GM12878 (cell line): ENCODE measurements at regions not wholly inside any gene's neighbourhood (a gene's known extent, or its start where the extent isn't known, plus 50 kb on each side); places are given as distances from the start of the nearest gene placed in this dataset.

Experiments
- ATAC-seq: fragments of 200-7000 bp; cut with Tn5 transposase; 3 replicates; pipeline ENCODE4 v1.9.1; 2020; ENCODE audit warnings: mild to moderate bottlenecking, moderate library complexity
- BruUV-seq: library from RNA; stranded (reverse); fragments of 400-500 nt; replicated peaks from 2 replicates; lab custom pipeline; 2021; lab: Mats Ljungman, UMichigan
- CTCF ChIA-PET: fragments of 300-600 bp; sonication (Branson Sonifier 250); formaldehyde crosslinking; extraction: SDS; loops from one replicate; lab custom pipeline; 2021; ENCODE audit warnings: inconsistent platforms; lab: Yijun Ruan, JAX
- POLR2A ChIA-PET: fragments of 350-600 bp; formaldehyde crosslinking; extraction: SDS; loops from one replicate; lab custom pipeline; 2021; ENCODE audit warnings: inconsistent platforms; lab: Charles Lee
- RAD21 ChIA-PET: fragments of 300-600 bp; sonication (Branson Sonifier 250); formaldehyde crosslinking; loops from one replicate; lab custom pipeline; 2023; ENCODE audit warnings: antibody characterized with exemption; ENCODE audit not compliant: unreplicated experiment; lab: Charles Lee
- SMC1A ChIA-PET: fragments of 300-600 bp; sonication (Branson Sonifier 250); formaldehyde crosslinking; loops from one replicate; lab custom pipeline; 2023; ENCODE audit not compliant: unreplicated experiment, uncharacterized antibody; lab: Charles Lee
- DNase-seq: peaks from one replicate; pipeline ENCODE4 v3.0.0-alpha.2; 2011; ENCODE audit warnings: low read depth, low spot score
- FAIRE-seq: peaks from 3 replicates; lab custom pipeline; 2011; peaks lifted over from hg19 to GRCh38; lab: Jason Lieb, UNC
- H2AFZ ChIP-seq: 2 replicates; pipeline ENCODE4 v1.6.0; 2011; ENCODE audit warnings: low read depth, low read length, control low read depth; ENCODE audit not compliant: control insufficient read depth
- H3K27ac ChIP-seq: 2 replicates; pipeline ENCODE4 v1.5.1; 2011; ENCODE audit warnings: control low read depth; ENCODE audit not compliant: control insufficient read depth, insufficient read depth
- H3K27me3 ChIP-seq, 2 experiments: replicated peaks in 1 of 2; 2 replicates each; pipeline versions ENCODE4 v1.6.0 to v1.6.1; 2011; ENCODE audit warnings: low read length in 1 of 2; ENCODE audit not compliant: control insufficient read depth in 2 of 2, insufficient read depth in 2 of 2
- H3K36me3 ChIP-seq, 2 experiments: 2 replicates each; pipeline ENCODE4 v1.5.1; 2011; ENCODE audit warnings: low read length in 1 of 2; ENCODE audit not compliant: control insufficient read depth in 2 of 2, insufficient read depth in 2 of 2
- H3K4me1 ChIP-seq: 2 replicates; pipeline ENCODE4 v1.6.1; 2011; ENCODE audit warnings: mild to moderate bottlenecking, low read length, moderate library complexity, mixed read lengths; ENCODE audit not compliant: control insufficient read depth, insufficient read depth
- H3K4me2 ChIP-seq: 2 replicates; pipeline ENCODE4 v1.6.0; 2011; ENCODE audit warnings: control low read depth; ENCODE audit not compliant: control insufficient read depth, insufficient read depth
- H3K4me3 ChIP-seq: fragments of 200-600 bp; sonication (generic); 2 replicates; pipeline ENCODE4 v1.5.1; 2016
- H3K79me2 ChIP-seq: 2 replicates; pipeline ENCODE4 v1.6.0; 2011; ENCODE audit warnings: low read length; ENCODE audit not compliant: control insufficient read depth, insufficient read depth
- H3K9ac ChIP-seq: 2 replicates; pipeline ENCODE4 v1.8.0; 2011; ENCODE audit warnings: low read length, control low read depth, mixed read lengths; ENCODE audit not compliant: control insufficient read depth, insufficient read depth
- H3K9me3 ChIP-seq: replicated peaks from 3 replicates; pipeline ENCODE4 v1.5.1; 2011; ENCODE audit warnings: mild to moderate bottlenecking, low read length; ENCODE audit not compliant: control insufficient read depth, insufficient read depth
- H4K20me1 ChIP-seq: 2 replicates; pipeline ENCODE4 v1.6.0; 2011; ENCODE audit not compliant: control insufficient read depth, insufficient read depth
- ATF7 ChIP-seq: fragments of 450-650 bp; IDR thresholded peaks from 2 replicates; pipeline ENCODE4 v1.6.1; 2016; ENCODE audit warnings: low read depth, mild to moderate bottlenecking
- BACH1 ChIP-seq: fragments of 450-650 bp; IDR thresholded peaks from 2 replicates; pipeline ENCODE4 v1.6.1; 2017; ENCODE audit warnings: mild to moderate bottlenecking, borderline replicate concordance
- EGR1 ChIP-seq, 2 experiments: IDR thresholded peaks; 1 replicate in 1 of 2; 2 replicates in 1 of 2; pipeline ENCODE4 v1.6.1; 2011 to 2012; ENCODE audit warnings: low read depth in 2 of 2, low read length in 2 of 2, borderline replicate concordance in 1 of 2, mild to moderate bottlenecking in 1 of 2, moderate library complexity in 1 of 2
- HCFC1 ChIP-seq: fragments of 150-350 bp; IDR thresholded peaks from 2 replicates; pipeline ENCODE4 v1.6.1; 2014; ENCODE audit warnings: low read length
- POLR2A ChIP-seq: IDR thresholded peaks from 2 replicates; pipeline ENCODE4 v1.6.1; 2011; ENCODE audit warnings: low read depth, mild to moderate bottlenecking, low read length
- SMAD5 ChIP-seq: IDR thresholded peaks from 2 replicates; pipeline ENCODE4 v1.6.1; 2016; ENCODE audit warnings: antibody characterized with exemption, low read depth
- YY1 ChIP-seq: IDR thresholded peaks from 2 replicates; pipeline ENCODE4 v1.6.1; 2011; ENCODE audit warnings: low read depth, mild to moderate bottlenecking, low read length
- WGBS: methylation state at CpG from one replicate; pipeline ENCODE4 v1.1.6; 2016; ENCODE audit warnings: low lambda C conversion rate; ENCODE audit not compliant: insufficient replicate concordance, insufficient coverage; ENCODE audit errors: missing lambda C conversion rate; 5-methylcytosine and 5-hydroxymethylcytosine counted together
- in situ Hi-C: fragments of 300-500 bp; cut with MboI; formaldehyde crosslinking; loops from 9 replicates; pipeline ENCODE4 v1.14.3; 2018; ENCODE audit warnings: mixed read lengths
- intact Hi-C: fragments of 100-400 bp; cut with micrococcal nuclease; formaldehyde crosslinking; loops from one replicate; pipeline ENCODE4 v1.14.2; 2022; ENCODE audit not compliant: unreplicated experiment
- TF ChIP-seq, protein P1 (sequence below): fragments of 450-650 bp; IDR thresholded peaks from 2 replicates; pipeline ENCODE4 v1.6.1; 2017; ENCODE audit warnings: low read depth, mild to moderate bottlenecking, moderate library complexity
- TF ChIP-seq, protein P2 (sequence below): fragments of 450-650 bp; IDR thresholded peaks from 2 replicates; pipeline ENCODE4 v1.6.1; 2017; ENCODE audit warnings: mild to moderate bottlenecking, moderate library complexity
- TF ChIP-seq, protein P3 (sequence below): IDR thresholded peaks from 2 replicates; pipeline ENCODE4 v1.6.1; 2011; ENCODE audit warnings: low read depth, mild to moderate bottlenecking, low read length, moderate library complexity, borderline replicate concordance; ENCODE audit errors: extremely low read depth

DNA sequence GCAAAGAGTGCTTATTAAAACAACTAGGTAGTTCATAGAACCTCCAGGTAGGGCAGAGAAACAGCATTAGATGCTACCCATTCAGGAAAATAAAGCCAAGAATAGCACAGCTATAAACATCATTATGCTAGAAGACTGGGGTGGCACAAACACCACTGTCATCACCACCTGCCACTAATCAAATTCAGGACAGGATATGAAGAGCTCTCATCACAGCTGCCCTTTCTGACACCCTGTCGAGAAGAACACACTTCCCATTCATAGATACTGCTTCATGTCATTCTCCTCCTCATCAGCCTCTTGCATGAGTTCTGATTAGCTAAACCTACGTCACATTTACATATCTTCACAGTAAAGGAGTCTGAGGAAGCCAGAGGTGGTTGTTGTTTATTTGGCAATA lies 692.3 kb upstream of the HS3ST1 start:
- POLR2A ChIA-PET, result no interaction called here
- no peak for FAIRE-seq
- no peak for TF ChIP-seq YY1
- TF ChIP-seq, protein P1, sequence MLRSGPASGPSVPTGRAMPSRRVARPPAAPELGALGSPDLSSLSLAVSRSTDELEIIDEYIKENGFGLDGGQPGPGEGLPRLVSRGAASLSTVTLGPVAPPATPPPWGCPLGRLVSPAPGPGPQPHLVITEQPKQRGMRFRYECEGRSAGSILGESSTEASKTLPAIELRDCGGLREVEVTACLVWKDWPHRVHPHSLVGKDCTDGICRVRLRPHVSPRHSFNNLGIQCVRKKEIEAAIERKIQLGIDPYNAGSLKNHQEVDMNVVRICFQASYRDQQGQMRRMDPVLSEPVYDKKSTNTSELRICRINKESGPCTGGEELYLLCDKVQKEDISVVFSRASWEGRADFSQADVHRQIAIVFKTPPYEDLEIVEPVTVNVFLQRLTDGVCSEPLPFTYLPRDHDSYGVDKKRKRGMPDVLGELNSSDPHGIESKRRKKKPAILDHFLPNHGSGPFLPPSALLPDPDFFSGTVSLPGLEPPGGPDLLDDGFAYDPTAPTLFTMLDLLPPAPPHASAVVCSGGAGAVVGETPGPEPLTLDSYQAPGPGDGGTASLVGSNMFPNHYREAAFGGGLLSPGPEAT, result no peak
- no peak for TF ChIP-seq HCFC1
- TF ChIP-seq POLR2A, result no peak
- TF ChIP-seq, protein P2, sequence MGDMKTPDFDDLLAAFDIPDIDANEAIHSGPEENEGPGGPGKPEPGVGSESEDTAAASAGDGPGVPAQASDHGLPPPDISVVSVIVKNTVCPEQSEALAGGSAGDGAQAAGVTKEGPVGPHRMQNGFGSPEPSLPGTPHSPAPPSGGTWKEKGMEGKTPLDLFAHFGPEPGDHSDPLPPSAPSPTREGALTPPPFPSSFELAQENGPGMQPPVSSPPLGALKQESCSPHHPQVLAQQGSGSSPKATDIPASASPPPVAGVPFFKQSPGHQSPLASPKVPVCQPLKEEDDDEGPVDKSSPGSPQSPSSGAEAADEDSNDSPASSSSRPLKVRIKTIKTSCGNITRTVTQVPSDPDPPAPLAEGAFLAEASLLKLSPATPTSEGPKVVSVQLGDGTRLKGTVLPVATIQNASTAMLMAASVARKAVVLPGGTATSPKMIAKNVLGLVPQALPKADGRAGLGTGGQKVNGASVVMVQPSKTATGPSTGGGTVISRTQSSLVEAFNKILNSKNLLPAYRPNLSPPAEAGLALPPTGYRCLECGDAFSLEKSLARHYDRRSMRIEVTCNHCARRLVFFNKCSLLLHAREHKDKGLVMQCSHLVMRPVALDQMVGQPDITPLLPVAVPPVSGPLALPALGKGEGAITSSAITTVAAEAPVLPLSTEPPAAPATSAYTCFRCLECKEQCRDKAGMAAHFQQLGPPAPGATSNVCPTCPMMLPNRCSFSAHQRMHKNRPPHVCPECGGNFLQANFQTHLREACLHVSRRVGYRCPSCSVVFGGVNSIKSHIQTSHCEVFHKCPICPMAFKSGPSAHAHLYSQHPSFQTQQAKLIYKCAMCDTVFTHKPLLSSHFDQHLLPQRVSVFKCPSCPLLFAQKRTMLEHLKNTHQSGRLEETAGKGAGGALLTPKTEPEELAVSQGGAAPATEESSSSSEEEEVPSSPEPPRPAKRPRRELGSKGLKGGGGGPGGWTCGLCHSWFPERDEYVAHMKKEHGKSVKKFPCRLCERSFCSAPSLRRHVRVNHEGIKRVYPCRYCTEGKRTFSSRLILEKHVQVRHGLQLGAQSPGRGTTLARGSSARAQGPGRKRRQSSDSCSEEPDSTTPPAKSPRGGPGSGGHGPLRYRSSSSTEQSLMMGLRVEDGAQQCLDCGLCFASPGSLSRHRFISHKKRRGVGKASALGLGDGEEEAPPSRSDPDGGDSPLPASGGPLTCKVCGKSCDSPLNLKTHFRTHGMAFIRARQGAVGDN, result no peak
- TF ChIP-seq, protein P3, sequence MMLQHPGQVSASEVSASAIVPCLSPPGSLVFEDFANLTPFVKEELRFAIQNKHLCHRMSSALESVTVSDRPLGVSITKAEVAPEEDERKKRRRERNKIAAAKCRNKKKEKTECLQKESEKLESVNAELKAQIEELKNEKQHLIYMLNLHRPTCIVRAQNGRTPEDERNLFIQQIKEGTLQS, result no peak
- no peak for TF ChIP-seq SMAD5
- TF ChIP-seq ATF7, result no peak
- TF ChIP-seq BACH1, result no peak
- no peak for TF ChIP-seq EGR1 (IDR thresholded peaks at IDR 0.05; ENCODE audit: borderline replicate concordance in 1 of 2, low read depth in 2 of 2, low read length in 2 of 2)

More for the DNA sequence above, 692.3 kb upstream of the HS3ST1 start:
- DNase-seq (no peak), ATAC-seq (no peak)
- no peak overlapping the region for H3K4me2 ChIP-seq
- ChIA-PET CTCF (no interaction called here), SMC1A (no interaction called here), RAD21 (no interaction called here)
- H3K4me3 ChIP-seq, result no peak overlapping the region
- intact Hi-C loops, result no loop called here
- no peak overlapping the region for H3K9ac ChIP-seq
- no peak overlapping the region for H3K27ac ChIP-seq
- H3K9me3 ChIP-seq, result no peaks in the 10 kb centered on the region
- 0% methylated on average over 2 of the region's 2 CpGs for WGBS
- in situ Hi-C loops, result no loop called here
- no TSS peak for BruUV-seq
- H4K20me1 ChIP-seq, result no peaks in the 10 kb centered on the region
- no peak overlapping the region for H2AFZ ChIP-seq
- H3K27me3 ChIP-seq, result no peaks in the 10 kb centered on the region
- no peaks in the 10 kb centered on the region for H3K79me2 ChIP-seq
- H3K4me1 ChIP-seq, result no peaks in the 10 kb centered on the region
- H3K36me3 ChIP-seq, result no peaks in the 10 kb centered on the region
